Hepatocyte (in vitro differentiated cells): ENCODE measurements at regions not wholly inside any gene's neighbourhood (a gene's known extent, or its start where the extent isn't known, plus 50 kb on each side); places are given as distances from the start of the nearest gene placed in this dataset.

Source experiments
- CTCF ChIP-seq: fragments of 200-600 bp; sonication (generic); IDR thresholded peaks from 2 replicates; pipeline ENCODE4 v1.5.1; 2016; ENCODE audit warnings: antibody characterized with exemption, mild to moderate bottlenecking; ENCODE audit not compliant: poor library complexity
- EZH2 ChIP-seq: fragments of 200-600 bp; sonication (generic); IDR thresholded peaks from 2 replicates; pipeline ENCODE4 v1.6.1; 2016; ENCODE audit warnings: antibody characterized with exemption, mild to moderate bottlenecking, borderline replicate concordance

GRCh38 chr1:182141040-182141439 is 79.5 kb upstream of the ZNF648 start:
- TF ChIP-seq CTCF (no peak), EZH2 (no peak)
